NCI-H69 (cell line): ENCODE measurements at regions not wholly inside any gene's neighbourhood (a gene's known extent, or its start where the extent isn't known, plus 50 kb on each side); places are given as distances from the start of the nearest gene placed in this dataset.

Source experiments
- DNase-seq: peaks from one replicate; lab custom pipeline; 2025; lab: John Stamatoyannopoulos, UW

DNA sequence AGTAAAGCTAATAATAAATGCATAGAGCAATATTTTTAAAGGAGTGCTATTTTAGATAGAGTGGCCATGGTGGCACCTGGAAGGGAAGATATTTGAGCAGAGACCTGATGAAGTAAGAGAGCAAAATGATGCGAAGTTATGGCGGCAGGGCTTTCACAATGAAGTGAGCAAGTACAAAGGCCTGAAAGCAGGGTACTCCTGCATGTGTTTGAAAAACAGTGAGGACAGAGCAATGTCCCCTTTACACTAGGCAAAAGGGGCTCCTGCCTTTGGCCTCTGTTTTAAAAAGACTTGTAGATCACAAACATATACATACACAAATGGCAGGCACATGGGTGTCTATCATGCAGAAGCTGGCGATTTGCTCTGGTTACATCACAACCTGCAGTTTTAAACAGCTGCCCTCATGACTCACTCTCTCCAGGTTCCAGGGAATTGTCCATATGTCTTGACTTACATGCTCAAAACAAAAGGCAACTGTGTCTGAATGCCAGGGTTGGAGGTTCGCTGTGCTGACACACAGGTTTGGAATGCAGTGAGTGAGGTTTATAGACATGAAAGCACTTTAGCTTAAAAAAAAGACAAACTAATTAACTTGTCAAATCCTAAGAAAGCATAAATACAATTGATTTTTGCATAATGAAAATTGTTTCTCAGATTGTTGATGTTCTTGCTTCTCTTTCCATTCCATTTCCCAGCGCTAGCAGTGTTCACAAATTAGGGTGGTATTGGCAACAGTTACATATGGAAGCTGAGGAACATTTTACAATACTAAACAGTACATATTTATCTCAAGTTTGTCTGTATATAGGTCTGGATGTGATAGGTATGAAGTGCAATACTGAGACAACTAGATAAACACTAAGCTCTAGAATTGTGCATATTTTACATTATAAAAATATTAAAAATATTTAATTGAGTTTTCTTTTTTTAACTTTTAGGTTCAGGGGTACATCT is 313.9 kb downstream of the BARHL2 start:
- peak; percentile 90 for DNase-seq

DNA sequence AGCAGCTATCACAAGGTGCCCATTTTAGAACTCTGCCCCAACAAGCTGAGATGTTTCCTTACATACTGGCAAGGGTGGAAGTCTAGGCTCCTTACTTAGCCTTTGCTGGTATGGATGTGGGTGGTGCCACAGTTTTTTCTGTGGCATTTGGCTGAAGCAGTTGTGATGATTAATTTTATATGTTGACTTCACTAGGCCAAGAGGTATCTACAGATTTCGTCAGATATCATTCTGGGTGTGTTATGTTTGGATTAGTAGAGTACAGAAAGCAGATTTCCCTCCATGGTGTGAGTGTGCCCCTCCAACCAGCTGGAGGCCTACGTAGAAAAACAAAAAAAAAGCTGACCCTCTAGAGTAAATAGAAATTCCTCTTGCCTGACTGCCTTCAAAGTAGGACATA is 317.0 kb downstream of the BARHL2 start:
- no peak for DNase-seq

DNA sequence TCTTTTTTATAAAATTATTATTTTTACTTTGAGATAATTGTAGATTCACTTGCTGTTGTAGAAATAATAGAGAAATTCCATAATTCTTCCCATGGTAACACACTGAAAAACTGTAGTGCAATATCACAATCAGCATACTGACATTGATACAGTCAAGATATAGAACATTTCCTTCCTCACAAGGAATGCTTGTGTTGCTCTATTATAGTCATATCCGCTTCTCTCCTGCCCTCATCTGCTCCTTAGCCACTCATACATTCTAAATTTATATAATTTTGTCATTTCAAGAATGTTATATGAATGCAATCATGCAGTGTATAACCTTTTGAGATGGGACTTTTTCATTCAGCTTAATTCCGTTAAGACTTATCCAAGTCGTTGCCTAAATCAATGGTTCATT is 320.2 kb downstream of the BARHL2 start:
- no peak for DNase-seq

DNA sequence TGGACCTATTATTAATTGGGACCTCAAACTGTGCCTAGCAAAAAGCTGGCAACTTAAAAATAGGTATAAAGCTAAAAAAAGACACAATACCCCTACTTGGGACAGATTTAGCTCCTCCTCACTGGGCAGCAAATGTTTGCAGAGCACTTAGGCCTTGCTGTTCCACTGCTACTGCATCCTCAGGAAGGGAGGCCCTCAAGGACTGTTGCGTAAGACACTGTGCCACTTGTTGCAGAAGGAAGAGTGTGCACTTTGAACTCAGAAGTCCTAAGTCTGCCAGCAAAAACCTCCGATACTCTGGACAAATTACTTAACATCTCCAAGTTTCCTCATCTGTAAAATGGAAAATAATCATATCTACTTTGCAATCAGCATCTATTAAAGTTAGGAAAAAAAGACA is 322.9 kb downstream of the BARHL2 start:
- DNase-seq: no peak

DNA sequence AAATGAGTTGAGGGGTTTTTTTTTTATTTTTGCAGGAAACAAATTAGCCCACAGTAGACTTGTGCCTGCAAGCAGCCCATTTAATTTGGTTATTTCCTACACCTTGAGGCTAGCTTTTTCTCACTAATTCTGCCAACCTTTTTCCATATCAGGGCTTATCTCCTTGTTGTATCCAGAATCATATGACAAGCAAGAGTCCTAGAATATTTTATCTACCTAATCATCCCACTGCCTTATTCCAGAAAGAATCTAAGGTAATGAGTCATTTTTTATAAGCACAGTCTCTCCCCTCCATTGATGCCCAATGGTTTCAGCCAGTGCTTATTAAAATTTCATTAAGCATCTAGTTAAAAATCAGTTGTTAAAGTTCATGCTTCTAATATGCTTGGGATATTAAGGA is 324.1 kb downstream of the BARHL2 start:
- no peak for DNase-seq

DNA sequence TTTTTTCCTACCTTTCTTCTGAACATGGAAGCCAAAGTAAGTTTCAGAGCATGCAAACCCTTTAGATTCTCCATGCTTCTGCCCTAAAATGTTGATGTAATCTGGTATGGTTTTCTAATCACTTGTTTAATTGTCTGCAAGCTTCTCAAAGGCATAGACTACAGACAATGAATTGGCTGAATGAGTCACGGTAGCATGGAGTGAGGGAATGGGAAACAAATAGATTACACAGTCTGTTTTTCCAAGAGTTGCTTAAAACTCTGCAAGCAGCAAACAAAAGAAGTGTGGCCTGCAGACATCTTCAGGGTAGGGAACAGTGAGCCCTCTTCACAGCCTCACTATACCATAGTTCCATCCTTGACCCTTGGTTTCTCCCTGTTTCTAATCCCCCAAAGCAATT is 326.0 kb downstream of the BARHL2 start:
- DNase-seq: peak; percentile 6

DNA sequence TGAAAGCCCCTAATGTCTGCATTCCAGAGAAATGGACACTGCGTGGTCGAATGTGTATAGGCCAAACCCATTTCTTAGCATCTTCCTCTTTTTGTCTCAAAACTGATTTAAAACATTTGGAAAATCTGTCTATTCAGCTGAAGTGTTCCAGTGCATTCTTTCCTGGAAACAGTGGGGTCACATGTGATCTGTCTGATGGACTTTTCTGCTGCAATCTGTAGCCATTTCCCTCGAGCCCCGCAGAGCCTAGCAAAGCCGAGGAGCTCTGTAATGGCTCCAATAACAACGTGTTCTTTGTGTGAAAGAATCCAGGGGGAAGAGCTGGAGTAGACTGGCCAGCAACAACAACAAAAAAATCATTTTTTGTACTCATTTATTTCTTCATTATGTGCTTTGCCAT is 329.3 kb downstream of the BARHL2 start:
- no peak for DNase-seq

DNA sequence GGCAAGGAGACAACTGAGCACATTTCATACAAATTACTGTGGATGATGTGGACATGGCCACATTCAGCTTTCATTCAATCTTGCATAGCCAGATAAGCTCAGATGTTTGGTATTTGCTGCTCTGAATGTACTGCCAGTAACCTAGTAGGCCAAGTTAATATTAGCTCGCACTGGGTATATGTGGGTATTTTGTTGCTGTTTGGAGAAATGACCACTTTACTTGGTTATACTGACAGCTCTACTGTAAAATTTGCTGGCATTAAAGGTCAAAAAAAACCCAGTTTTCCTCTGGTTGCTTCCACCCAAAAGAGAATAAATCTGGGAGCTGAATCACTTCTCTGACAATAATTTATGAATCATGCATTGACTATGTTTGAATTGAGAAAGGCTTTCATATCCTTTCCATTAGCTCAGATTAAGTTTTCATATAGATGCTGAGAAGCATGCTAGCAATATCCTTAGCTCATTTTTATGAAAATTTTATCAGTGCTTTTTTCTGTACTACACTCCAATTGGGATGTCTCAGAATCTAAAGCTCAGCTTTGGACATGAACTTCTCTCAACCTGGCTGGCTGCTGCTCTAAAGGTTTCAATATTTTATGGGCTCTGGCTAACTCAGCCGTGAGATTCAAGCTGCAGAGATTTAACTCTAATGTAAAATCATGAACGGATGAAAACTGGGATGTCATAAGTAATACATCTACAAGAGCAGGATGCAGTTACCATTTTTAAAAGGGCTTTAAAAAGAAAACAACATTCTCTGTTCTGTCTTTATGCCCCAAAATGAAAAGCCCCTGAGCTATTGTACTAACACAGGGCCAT is 330.0 kb downstream of the BARHL2 start:
- DNase-seq: no peak

DNA sequence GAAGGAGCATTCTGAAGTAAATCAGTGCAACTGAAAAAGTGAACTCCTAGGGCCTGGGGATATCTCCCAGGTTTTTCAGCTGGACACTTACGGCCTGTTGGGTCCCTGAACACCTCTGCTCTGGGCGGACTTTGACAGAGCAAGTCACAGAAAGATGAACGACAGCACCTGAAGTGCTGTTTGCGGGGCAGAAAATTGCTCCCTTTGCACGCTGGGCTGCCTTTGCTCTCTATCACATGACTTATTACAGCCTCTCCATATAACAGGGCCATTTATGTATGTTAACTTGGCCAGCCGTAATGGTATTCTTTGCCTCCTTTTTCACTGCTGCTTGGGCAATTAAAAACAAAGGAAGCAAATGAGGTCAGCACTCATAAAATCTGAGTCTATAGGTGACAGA is 332.9 kb downstream of the BARHL2 start:
- DNase-seq: peak; percentile 82

DNA sequence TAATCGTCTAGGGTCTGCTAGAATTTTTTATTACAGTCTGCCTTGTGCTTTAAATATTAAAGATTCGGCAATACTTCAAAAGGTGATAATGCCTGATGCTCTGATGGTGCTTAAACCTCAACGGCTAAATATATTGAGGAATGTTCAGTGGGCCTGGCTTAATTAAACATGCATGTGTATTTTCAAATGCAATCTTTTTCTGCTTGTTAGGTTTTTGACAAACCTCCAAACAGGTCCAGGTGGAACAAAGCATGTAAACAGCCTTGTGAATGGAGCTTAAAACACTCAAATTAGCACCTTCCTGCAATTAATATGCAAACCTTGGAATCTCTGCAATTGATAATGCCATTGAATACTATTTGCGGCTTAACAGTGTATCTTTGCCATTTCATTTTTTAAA is 334.9 kb downstream of the BARHL2 start:
- DNase-seq: peak; percentile 62

DNA sequence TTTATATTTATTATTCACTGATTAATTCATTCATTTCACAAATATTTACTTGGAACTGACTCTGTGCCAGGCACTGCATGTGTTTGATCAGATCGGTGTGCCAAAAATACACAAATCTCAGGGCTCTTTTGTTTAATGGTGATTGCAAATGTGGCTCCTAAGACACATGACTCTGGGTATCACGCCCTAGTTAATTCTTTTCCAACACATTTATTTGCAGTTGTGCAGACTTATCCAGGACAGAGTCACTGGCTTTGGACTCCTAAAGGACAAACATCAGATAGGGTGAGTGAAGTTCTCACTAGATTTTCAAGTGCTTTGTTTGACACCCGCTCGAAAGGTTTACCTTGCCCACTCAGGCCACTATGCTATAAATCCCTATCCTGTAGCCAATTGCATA is 335.5 kb downstream of the BARHL2 start:
- DNase-seq: peak; percentile 78

DNA sequence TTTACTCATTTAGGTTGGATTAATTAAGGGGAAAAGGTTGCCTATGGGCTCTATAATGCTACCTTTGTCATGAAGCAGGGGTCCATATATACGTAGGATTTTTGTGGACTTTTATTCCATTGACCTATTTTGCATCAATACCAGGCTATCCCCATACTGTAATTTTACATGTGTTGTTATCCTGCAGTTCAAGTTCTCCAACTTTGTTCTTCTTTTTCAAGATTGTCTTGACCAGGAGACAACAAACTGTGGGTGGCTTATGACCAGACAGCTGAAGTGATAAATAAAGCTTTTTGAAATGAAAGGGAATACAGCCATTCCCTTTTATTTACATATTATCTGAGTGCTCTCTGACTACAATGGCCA is 345.7 kb downstream of the BARHL2 start:
- peak; percentile 54 for DNase-seq

DNA sequence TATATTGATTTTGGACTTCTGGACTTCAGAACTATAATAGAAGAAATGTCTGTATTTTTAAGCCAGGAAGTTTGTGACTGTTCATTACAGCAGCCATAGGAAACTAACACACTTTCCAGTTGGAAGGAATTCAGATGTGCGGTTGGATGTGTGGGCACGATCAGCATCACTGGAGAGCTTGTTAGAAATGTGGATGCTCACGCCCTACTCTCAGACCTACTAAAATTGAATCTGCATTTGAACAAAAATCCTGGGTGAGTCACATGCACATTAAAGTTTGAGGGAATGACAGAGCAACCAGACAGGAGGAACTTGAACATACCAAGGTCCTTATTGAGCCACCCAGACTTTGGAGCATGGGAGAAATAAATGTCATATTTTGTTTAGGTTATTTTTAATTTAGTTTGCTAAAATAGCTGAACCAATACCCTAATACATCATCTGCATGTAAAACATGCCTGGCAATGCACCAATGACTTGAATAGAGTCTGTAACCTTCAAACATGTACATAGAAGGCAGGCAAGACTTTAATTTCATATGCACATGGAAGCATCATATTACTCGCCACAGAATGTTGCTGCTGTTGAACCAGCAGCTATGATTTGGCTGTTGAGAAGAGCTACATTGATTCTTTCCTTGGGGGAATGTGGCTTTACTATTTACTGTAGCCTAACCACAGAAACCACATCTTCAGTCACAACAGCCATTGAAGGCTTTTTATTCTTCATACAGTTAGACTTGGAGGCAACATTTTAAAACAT is 346.2 kb downstream of the BARHL2 start:
- no peak for DNase-seq

DNA sequence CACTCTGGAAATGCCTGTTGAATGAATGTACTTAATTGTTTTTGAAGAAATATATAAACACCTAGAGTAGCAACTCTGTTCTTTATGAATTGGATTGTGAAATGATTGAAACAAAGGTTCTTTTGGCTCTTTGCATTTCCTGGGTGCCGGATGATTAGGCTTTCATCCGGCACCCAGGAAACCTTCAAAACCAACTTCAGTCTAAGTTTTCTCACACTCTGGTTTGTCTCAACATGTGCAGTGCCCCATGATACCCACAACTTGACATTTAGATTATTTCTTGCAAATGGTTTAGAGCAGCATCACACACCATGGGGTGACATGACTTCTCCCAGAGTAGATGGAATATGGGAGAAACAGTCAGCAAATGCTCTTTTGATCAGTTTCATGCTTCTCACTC is 354.9 kb downstream of the BARHL2 start:
- no peak for DNase-seq

DNA sequence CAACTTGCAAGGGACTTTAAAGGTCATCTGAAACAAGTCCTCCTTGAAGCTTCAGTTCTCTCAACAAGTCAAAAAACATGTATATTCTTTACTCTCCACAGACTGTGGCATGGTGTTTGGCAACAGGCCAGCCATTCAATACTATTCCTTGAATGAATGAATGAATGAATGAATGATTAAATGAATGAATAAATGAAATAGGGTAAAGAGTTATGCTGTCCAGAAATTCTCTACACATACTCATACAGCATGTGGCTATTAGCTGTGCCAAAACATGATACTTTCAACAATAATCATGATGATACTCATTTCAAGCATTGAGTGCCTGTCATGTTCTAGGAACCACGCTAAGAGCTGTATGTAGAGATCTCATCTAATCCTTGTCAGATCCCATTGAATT is 356.1 kb downstream of the BARHL2 start:
- no peak for DNase-seq

DNA sequence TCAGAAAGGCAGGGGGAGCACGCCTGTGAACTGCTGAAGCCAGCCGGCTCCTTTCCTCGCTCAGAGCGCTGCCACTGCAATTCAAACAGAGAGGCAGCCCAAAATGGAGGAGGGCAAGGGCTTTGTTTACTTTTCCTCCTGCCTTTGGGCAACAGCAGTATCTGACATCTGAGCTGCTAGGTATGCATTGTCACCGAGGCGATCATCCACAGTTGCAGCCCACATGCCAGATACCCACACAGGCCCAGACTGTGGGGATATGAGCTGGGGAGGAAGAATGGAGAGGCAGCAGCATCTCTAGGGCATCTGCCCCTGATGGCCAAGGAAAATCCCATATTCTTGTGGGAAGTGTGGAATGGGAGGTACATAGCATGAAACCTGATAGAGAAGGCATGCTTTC is 357.1 kb downstream of the BARHL2 start:
- DNase-seq: peak; percentile 67

DNA sequence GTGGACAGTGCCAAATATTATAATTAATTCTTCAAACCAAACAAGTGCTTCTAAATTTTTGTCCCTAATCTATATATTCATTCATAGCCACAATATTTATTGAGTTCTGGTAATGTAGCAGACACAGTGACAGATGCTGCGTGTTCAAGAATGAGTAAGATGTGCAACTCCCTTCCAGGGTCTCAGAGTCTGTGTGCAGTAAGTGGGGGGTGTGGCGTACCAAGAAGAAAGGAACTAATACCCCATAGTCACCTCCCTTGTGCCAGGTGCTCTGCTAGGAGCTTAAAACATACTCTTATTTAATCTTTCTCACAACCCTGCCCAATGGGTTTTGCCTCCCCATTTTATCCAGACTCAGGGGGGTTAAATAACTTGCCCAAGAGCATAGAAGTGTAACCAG is 358.7 kb downstream of the BARHL2 start:
- peak; percentile 19 for DNase-seq

DNA sequence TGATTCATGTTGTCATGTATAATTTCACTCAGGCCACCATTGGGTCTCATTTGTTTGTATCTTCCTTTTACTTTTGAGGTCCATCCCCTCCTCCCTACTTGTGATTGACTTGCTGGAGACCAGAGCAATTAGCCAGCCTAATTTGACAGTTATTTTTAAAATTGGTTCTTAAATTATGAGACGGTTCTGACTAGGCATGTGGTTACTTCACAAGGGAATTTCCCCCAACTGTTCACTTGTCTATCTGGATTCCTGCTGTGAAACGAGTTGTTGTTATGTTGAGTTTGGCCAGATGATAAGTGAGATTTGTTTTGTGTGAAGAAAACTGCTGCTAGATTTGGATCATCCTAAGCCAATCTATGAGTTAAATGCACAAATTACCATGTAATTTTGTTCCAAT is 359.1 kb downstream of the BARHL2 start:
- peak; percentile 53 for DNase-seq

DNA sequence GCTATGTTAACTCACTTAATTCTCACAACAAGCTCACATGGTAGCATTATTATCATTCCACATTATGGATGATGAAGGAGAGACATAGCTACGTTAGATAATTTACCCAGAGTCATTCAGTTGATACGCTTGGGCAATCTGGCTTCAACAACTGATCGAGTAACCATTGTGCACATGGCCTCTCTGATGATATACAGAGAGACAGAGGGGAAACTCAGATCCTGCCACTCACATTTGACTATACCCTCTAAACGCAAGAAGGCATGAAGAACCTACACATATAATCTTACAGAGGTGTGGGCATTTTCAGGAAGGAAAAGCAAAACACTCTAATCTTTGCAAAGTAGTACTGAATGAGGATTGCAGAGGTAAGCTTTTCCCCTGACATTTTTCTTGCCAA is 360.1 kb downstream of the BARHL2 start:
- DNase-seq: no peak

DNA sequence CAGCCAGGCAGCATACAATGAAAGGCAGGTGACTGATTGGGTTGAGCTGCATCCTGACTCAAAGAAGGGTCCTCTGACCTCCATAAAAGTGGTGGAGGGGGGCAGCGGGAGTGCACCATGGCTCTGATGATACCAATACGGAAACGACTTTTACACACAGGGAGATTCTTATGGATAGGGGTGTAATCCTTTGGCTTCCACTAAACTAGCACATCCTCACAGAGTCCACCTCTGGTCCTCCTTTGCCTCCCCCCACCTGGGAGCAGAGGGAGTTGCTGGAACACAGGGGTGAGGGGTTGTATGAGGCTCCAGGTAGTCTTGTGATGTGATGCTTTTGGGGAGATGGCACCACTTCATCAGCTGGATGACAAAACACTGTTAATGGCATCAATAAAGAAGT is 361.0 kb downstream of the BARHL2 start:
- DNase-seq: no peak

DNA sequence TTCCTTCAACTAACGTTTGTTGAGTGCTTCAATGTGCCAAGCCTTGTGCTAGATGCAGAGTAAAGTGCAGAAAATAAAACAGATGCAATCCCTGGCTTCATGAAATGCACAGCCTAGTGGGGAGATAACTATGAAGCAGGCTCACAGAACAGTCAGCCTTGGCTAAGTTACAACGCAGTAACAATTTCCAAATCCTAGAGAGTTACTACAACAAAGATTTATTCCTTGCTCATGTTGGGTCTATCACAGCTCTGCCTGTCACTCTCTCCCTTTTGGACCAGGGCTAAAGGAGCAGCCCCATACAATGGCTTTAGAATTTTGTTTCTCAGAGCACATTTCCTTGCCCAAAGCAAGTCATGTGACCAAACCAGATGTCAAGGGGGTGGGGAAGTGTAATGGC is 359.8 kb downstream of the ZNF326 start:
- peak; percentile 8 for DNase-seq

DNA sequence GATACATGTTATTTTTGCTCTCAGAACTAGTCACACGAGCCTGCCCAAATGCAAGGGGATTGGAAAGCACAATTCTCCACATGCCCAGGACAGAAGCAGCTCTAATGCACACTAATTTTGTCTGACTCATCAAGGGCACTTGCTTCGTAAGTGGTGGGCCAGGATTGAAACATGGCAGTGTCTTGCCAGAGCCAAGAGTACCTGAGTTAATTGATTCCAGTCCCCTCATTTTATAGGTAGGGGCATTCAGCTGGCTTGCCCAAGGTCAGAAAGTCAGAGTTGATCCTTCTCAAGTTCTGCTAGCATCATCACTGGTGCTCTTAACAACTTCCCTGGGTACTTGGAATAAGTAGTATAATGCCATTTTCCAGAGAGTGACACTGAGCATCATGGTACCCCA is 356.1 kb downstream of the ZNF326 start:
- no peak for DNase-seq

DNA sequence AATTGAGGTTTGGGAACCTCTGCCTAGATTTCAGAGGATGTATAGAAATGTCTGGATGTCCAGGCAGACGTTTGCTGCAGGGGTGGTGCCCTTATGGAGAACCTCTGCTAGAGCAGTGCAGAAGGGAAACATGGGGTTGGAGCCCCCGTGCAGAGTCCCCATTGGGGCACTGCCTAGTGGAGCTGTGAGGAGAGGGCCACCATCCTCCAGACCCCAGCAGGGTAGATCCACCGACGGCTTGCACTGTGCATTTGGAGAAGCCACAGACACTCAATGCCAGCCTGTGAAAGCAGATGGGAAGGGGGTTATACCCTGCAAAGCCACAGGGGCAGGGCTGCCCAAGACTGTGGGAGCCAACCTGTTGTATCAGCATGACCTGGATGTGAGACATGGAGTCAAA is 354.6 kb downstream of the ZNF326 start:
- DNase-seq: no peak
